Chondrocyte (in vitro differentiated cells): ENCODE measurements at regions not wholly inside any gene's neighbourhood (a gene's known extent, or its start where the extent isn't known, plus 50 kb on each side); places are given as distances from the start of the nearest gene placed in this dataset.

Experiments used
- DNase-seq: peaks from one replicate; pipeline ENCODE4 v3.0.0; 2021; ENCODE audit warnings: mixed read lengths, low spot score
- H3K27ac Mint-ChIP-seq: one replicate; pipeline ENCODE4 v1.8.0; 2021; ENCODE audit warnings: mild to moderate bottlenecking, moderate library complexity, mixed read lengths; ENCODE audit not compliant: unreplicated experiment
- H3K27me3 Mint-ChIP-seq: 2 replicates; pipeline ENCODE4 v1.8.0; 2021; ENCODE audit warnings: low read depth, mixed read lengths
- H3K36me3 Mint-ChIP-seq: 2 replicates; pipeline ENCODE4 v1.8.0; 2021; ENCODE audit warnings: low read depth, mixed read lengths
- H3K4me1 Mint-ChIP-seq: 2 replicates; pipeline ENCODE4 v1.8.0; 2021; ENCODE audit warnings: low read depth, mild to moderate bottlenecking, mixed read lengths
- H3K4me3 Mint-ChIP-seq: one replicate; pipeline ENCODE4 v1.8.0; 2021; ENCODE audit warnings: mild to moderate bottlenecking, moderate library complexity, mixed read lengths; ENCODE audit not compliant: unreplicated experiment
- H3K9me3 Mint-ChIP-seq: 2 replicates; pipeline ENCODE4 v1.8.0; 2021; ENCODE audit warnings: low read depth, mixed read lengths
- TF ChIP-seq, protein P1 (sequence below): fragments of 200-600 bp; sonication (generic); IDR thresholded peaks from 2 replicates; pipeline ENCODE4 v1.5.0; 2021; ENCODE audit warnings: antibody characterized with exemption, mild to moderate bottlenecking, moderate library complexity

DNA sequence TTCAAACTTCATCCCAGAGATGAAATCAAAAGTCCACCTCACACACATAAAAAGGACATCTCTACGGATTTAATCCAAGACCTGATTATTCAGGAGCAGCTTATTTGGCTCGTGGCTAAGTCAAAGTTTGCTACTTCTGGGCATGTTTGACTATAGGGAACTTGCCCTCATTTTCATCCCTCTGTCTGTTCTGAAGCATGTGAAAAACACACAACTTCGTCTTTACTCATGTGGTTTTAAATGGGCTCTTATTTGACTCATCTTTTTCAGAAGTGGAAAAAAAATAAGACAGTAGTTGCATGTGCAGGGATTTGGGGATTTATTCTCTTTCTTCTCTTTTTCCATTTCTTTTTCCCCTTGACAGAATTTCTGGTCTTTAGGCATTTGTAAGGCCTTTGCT, 295.9 kb downstream of the TFEC start:
- peaks cover 8% of the 10 kb centered on the region for H3K4me1 Mint-ChIP-seq
- H3K4me3 Mint-ChIP-seq, result no peak overlapping the region

DNA sequence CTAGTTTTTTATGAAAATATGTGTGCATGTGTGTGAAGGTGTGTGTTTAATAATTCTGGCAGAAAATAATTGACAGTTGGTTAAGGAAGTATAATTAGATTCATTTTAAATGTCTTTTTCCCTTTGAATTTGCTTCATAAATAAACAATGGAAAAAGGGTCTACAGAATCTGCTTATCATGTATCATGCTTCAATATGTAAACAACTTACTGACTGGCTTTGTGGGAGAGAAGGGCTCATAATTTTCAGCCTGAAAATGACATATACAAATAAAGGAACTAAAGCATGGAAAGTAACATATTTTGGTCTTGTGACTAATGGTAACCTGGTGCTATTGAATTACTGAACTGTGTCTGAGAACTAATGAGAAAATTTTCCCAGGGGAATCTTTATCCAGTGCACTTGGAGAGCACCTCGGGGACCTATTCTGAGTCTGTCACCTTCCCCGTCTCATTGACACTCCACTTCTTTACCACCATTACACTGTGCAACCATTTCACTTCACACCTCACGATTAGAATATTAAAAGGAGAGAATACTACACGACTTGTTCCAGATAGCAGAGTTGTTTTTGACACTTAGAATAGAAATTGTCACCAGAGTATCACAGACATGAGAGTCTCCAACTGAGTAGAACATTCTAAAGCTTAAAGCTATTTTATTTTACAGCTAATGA, 298.6 kb downstream of the TFEC start:
- peaks cover 8% of the 10 kb centered on the region for H3K4me1 Mint-ChIP-seq
- no peak overlapping the region for H3K27ac Mint-ChIP-seq
- no peak overlapping the region for H3K4me3 Mint-ChIP-seq
- H3K27me3 Mint-ChIP-seq, result no peaks in the 10 kb centered on the region
- no peak for DNase-seq
- TF ChIP-seq, protein P1, sequence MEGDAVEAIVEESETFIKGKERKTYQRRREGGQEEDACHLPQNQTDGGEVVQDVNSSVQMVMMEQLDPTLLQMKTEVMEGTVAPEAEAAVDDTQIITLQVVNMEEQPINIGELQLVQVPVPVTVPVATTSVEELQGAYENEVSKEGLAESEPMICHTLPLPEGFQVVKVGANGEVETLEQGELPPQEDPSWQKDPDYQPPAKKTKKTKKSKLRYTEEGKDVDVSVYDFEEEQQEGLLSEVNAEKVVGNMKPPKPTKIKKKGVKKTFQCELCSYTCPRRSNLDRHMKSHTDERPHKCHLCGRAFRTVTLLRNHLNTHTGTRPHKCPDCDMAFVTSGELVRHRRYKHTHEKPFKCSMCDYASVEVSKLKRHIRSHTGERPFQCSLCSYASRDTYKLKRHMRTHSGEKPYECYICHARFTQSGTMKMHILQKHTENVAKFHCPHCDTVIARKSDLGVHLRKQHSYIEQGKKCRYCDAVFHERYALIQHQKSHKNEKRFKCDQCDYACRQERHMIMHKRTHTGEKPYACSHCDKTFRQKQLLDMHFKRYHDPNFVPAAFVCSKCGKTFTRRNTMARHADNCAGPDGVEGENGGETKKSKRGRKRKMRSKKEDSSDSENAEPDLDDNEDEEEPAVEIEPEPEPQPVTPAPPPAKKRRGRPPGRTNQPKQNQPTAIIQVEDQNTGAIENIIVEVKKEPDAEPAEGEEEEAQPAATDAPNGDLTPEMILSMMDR, result no peak
- no peaks in the 10 kb centered on the region for H3K9me3 Mint-ChIP-seq
- H3K36me3 Mint-ChIP-seq, result no peaks in the 10 kb centered on the region

More for the DNA sequence above, 295.9 kb downstream of the TFEC start:
- TF ChIP-seq, protein P1, result no peak
- Mint-ChIP-seq H3K27me3 (no peaks in the 10 kb centered on the region), H3K27ac (no peak overlapping the region), H3K36me3 (no peaks in the 10 kb centered on the region), H3K9me3 (no peaks in the 10 kb centered on the region)
- no peak for DNase-seq

DNA sequence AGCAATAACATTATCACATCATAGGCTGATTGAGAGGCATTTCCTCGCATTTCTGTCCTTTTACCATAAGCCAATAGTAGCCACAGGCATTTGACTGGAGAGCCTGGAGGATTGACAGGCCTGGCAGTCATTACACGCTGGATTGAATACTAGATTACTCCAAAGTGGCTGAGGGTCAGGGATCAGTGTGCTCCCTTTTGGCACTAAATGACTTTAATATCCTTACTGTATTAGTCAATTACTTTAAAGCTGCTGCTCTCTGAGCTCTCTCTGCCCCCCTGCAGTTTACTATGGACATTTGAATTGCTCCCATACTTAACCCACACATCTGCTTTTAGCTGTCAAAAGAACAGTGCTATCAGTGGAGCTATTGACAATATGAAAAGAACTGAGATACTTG, 302.0 kb downstream of the TFEC start:
- TF ChIP-seq, protein P1, result no peak
- Mint-ChIP-seq H3K36me3 (no peaks in the 10 kb centered on the region), H3K4me3 (no peak overlapping the region), H3K9me3 (no peaks in the 10 kb centered on the region), H3K27ac (no peak overlapping the region), H3K27me3 (no peaks in the 10 kb centered on the region), H3K4me1 (peaks cover 8% of the 10 kb centered on the region)
- DNase-seq, result no peak

DNA sequence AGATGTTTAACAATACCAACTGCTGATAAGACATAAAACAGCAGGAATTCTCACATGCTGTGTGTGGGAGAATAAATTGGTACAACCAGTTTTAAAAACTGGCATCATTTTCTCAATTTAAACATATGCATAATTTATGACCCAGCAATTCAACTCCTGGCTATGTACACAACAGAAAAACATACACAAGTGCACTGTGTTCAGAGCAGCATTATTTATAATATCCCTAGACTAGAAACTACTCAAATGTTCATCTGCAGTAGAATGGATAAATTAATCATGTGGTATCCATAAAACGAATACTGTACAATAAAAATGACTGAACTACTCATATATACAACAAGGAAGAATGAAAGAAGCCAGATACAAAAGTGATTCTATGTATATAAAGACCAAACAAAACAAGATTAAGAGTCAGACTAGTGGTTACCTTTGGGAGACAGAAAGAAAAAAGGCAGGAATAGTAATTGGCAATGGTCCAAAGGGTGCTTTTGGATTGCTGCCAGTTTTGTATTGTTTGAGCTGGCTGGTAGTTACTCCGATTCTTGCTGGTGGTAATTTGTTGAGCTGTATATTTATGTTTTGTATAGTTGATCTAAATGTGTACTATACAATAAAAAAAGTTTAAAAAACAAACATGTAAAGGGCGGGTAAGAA, 306.0 kb downstream of the TFEC start:
- TF ChIP-seq, protein P1, result no peak
- no peaks in the 10 kb centered on the region for H3K9me3 Mint-ChIP-seq
- no peak overlapping the region for H3K27ac Mint-ChIP-seq
- no peaks in the 10 kb centered on the region for H3K4me1 Mint-ChIP-seq
- H3K27me3 Mint-ChIP-seq, result peaks cover 3% of the 10 kb centered on the region
- DNase-seq, result no peak
- no peak overlapping the region for H3K4me3 Mint-ChIP-seq
- H3K36me3 Mint-ChIP-seq, result no peaks in the 10 kb centered on the region

DNA sequence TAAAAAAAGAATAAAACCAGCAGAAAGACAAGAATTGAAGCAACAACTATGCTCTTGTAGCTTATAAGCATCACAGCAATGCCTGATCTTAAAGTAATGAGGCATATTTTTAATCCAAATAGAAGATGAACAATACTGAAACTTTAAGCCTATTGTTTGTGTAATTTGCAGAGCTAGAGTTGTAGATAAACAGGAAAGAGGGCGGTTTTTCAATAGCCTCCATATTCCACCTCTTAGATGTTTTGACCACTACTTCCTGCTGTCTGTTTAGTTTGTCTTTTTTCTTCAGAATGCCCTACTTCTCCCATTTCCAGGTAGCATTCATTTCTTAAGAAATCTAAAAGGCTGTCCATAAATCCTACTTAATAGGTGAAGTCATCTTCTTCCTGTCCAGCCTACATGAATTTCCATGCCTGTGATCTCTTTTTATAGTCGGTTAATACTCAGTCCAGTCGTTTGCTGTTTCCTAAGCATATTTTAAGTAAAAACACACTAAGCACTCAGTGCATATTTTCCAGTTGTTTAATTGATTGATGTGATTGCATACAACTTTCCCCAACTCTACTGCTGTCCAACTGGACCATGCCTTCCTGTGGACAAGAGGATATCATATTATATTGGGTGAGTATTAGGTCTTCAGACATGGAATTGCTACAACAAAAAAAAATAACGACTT, 308.1 kb downstream of the TFEC start:
- Mint-ChIP-seq H3K36me3 (no peaks in the 10 kb centered on the region), H3K9me3 (no peaks in the 10 kb centered on the region), H3K4me1 (no peaks in the 10 kb centered on the region), H3K27ac (no peak overlapping the region), H3K4me3 (no peak overlapping the region), H3K27me3 (peaks cover 3% of the 10 kb centered on the region)
- TF ChIP-seq, protein P1, result no peak
- DNase-seq, result no peak
